Keratinocyte (primary cell): ENCODE measurements at regions not wholly inside any gene's neighbourhood (a gene's known extent, or its start where the extent isn't known, plus 50 kb on each side); places are given as distances from the start of the nearest gene placed in this dataset.
A peak's percentile ranks its signal among the peaks of the same experiment; 100 is the strongest.

Experiments
- DNase-seq: peaks from one replicate; pipeline ENCODE4 v3.0.0-alpha.2; 2011; ENCODE audit warnings: low read depth, missing footprints, low spot score
- FAIRE-seq: peaks from 2 replicates; lab custom pipeline; 2011; peaks lifted over from hg19 to GRCh38; lab: Jason Lieb, UNC
- H2AFZ ChIP-seq: 2 replicates; pipeline ENCODE4 v1.6.0; 2012; ENCODE audit warnings: low read length, control low read depth, inconsistent platforms; ENCODE audit not compliant: control insufficient read depth
- H3K27ac ChIP-seq: 2 replicates; pipeline ENCODE4 v1.5.1; 2011; ENCODE audit warnings: low read length; ENCODE audit not compliant: control insufficient read depth, insufficient read depth
- H3K27me3 ChIP-seq: 3 replicates; pipeline ENCODE4 v1.6.0; 2011; ENCODE audit warnings: low read length; ENCODE audit not compliant: control insufficient read depth, insufficient read depth; ENCODE audit errors: extremely low read depth
- H3K36me3 ChIP-seq, 2 experiments: 2 replicates in 1 of 2; 3 replicates in 1 of 2; pipeline ENCODE4 v1.5.1; 2011; ENCODE audit warnings: low read length in 2 of 2, mild to moderate bottlenecking in 1 of 2; ENCODE audit not compliant: control insufficient read depth in 2 of 2, insufficient read depth in 2 of 2; ENCODE audit errors: extremely low read depth in 1 of 2
- H3K4me1 ChIP-seq: 3 replicates; pipeline ENCODE4 v1.5.1; 2011; ENCODE audit warnings: low read length; ENCODE audit not compliant: control insufficient read depth, insufficient read depth; ENCODE audit errors: extremely low read depth
- H3K4me2 ChIP-seq: 3 replicates; pipeline ENCODE4 v1.6.0; 2011; ENCODE audit warnings: low read depth, low read length; ENCODE audit not compliant: control insufficient read depth, insufficient read depth; ENCODE audit errors: extremely low read depth
- H3K4me3 ChIP-seq, 3 experiments: fragments of 200-600 bp in 1 of 3; sonication (generic) in 1 of 3; 2 replicates in 2 of 3; 3 replicates in 1 of 3; pipeline ENCODE4 v1.5.1; 2011 to 2016; ENCODE audit warnings: low read length in 3 of 3, mild to moderate bottlenecking in 3 of 3, control low read depth in 2 of 3, inconsistent platforms in 1 of 3, low read depth in 1 of 3, mixed read lengths in 1 of 3, mixed run types in 1 of 3, moderate library complexity in 1 of 3; ENCODE audit not compliant: control insufficient read depth in 2 of 3, insufficient read depth in 2 of 3; ENCODE audit errors: extremely low read depth in 1 of 3
- H3K79me2 ChIP-seq: 2 replicates; pipeline ENCODE4 v1.6.0; 2012; ENCODE audit warnings: low read length; ENCODE audit not compliant: control insufficient read depth, insufficient read depth
- H3K9ac ChIP-seq: 3 replicates; pipeline ENCODE4 v1.6.0; 2011; ENCODE audit warnings: low read length; ENCODE audit not compliant: control insufficient read depth, insufficient read depth; ENCODE audit errors: extremely low read depth
- H3K9me1 ChIP-seq: 3 replicates; pipeline ENCODE4 v1.6.0; 2011; ENCODE audit warnings: low read length; ENCODE audit not compliant: control insufficient read depth, insufficient read depth; ENCODE audit errors: extremely low read depth
- H3K9me3 ChIP-seq: 2 replicates; pipeline ENCODE4 v1.5.1; 2012; ENCODE audit warnings: low read depth, low read length; ENCODE audit not compliant: control insufficient read depth
- H4K20me1 ChIP-seq: 3 replicates; pipeline ENCODE4 v1.6.0; 2011; ENCODE audit warnings: low read length; ENCODE audit not compliant: control insufficient read depth, insufficient read depth; ENCODE audit errors: extremely low read depth
- EZH2 ChIP-seq: IDR thresholded peaks from one replicate; pipeline ENCODE4 v1.6.1; 2012; ENCODE audit warnings: inconsistent platforms, mild to moderate bottlenecking, low read length, moderate library complexity
- dilution Hi-C: fragments of 300-500 bp; cut with MboI; formaldehyde crosslinking; loops from one replicate; pipeline ENCODE4 v1.7.0; 2020; ENCODE audit warnings: low sequenced_read_pairs; ENCODE audit not compliant: extremely low pct_ligation_motif_present
- TF ChIP-seq, protein P1 (sequence below), 3 experiments: IDR thresholded peaks in 1 of 3; conservative IDR thresholded peaks in 1 of 3; optimal IDR thresholded peaks in 1 of 3; 2 replicates in 2 of 3; 3 replicates in 1 of 3; pipeline versions ENCODE3 to v1.5.1; 2011; ENCODE audit warnings: low read length in 3 of 3, mild to moderate bottlenecking in 3 of 3, moderate library complexity in 2 of 3, control low read depth in 1 of 3, inconsistent platforms in 1 of 3; ENCODE audit not compliant: insufficient read depth in 2 of 3; ENCODE audit errors: extremely low read depth in 1 of 3

DNA sequence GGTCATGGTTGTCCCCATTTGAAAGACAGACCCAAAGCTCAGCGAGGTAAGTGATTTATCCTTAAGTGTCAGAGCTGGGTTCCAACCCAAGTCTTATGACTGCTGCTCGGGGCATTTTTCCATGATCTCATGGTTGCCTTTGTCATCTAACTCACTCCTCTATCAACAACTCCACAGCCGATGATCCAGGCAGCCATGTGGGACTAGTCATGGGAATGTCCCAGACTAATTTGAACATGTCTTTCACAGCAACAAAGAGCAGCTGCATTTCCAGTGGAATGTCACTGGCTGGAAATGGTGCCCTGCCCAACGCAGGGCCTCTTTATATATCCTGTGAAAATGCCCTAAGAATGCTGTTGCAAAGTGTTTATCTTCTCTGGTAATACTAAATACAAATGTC, 284.8 kb upstream of the PPARGC1A start:
- TF ChIP-seq EZH2, result no peak
- TF ChIP-seq, protein P1, sequence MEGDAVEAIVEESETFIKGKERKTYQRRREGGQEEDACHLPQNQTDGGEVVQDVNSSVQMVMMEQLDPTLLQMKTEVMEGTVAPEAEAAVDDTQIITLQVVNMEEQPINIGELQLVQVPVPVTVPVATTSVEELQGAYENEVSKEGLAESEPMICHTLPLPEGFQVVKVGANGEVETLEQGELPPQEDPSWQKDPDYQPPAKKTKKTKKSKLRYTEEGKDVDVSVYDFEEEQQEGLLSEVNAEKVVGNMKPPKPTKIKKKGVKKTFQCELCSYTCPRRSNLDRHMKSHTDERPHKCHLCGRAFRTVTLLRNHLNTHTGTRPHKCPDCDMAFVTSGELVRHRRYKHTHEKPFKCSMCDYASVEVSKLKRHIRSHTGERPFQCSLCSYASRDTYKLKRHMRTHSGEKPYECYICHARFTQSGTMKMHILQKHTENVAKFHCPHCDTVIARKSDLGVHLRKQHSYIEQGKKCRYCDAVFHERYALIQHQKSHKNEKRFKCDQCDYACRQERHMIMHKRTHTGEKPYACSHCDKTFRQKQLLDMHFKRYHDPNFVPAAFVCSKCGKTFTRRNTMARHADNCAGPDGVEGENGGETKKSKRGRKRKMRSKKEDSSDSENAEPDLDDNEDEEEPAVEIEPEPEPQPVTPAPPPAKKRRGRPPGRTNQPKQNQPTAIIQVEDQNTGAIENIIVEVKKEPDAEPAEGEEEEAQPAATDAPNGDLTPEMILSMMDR (optimal IDR thresholded peaks at IDR 0.05 in 1 of 3, IDR thresholded peaks at IDR 0.05 in 1 of 3, conservative IDR thresholded peaks at IDR 0.05 in 1 of 3; ENCODE audit: extremely low read depth in 1 of 3, insufficient read depth in 2 of 3, low read length in 3 of 3), result no peak
- Histone ChIP-seq H3K27me3 (no peaks in the 10 kb centered on the region), H3K4me3 (no peak overlapping the region), H3K79me2 (no peaks in the 10 kb centered on the region), H3K27ac (no peak overlapping the region), H3K9me1 (no peaks in the 10 kb centered on the region), H3K4me1 (peaks cover 5% of the 10 kb centered on the region), H3K9me3 (no peaks in the 10 kb centered on the region), H3K9ac (no peak overlapping the region), H3K36me3 (no peaks in the 10 kb centered on the region), H3K4me2 (no peak overlapping the region), H4K20me1 (no peaks in the 10 kb centered on the region), H2AFZ (no peak overlapping the region)
- dilution Hi-C loops, result no loop called here
- DNase-seq (peak; percentile 26), FAIRE-seq (no peak)

DNA sequence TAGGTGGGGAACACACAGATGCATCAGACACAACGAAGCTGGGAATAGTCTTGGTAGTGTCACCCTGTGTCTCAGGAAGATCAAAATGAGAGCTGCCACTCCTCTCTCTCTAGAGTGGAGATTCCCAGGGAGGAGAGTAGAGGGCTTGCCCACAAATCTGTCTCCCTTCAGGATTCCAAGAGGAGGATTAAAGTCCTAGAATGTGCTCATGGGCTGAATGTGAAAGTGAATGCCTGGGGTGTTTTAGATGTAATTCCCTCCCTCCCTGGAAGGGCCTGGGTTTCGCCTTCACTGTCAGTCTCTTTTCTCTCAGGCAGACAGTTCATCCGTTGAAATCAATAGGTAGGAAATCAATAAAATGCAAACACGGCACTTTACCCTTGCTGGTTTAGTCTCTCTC, 282.6 kb upstream of the PPARGC1A start:
- H3K4me1 ChIP-seq, result no peaks in the 10 kb centered on the region
- no peaks in the 10 kb centered on the region for H3K9me3 ChIP-seq
- no peak overlapping the region for H3K27ac ChIP-seq
- H2AFZ ChIP-seq, result no peak overlapping the region
- H3K36me3 ChIP-seq, result no peaks in the 10 kb centered on the region
- no peaks in the 10 kb centered on the region for H3K79me2 ChIP-seq
- no peaks in the 10 kb centered on the region for H4K20me1 ChIP-seq
- no peak overlapping the region for H3K9ac ChIP-seq
- no peak overlapping the region for H3K4me3 ChIP-seq
- no peak for DNase-seq
- dilution Hi-C loops, result no loop called here
- H3K9me1 ChIP-seq, result no peaks in the 10 kb centered on the region
- no peak overlapping the region for H3K4me2 ChIP-seq
- TF ChIP-seq, protein P1 (optimal IDR thresholded peaks at IDR 0.05 in 1 of 3, IDR thresholded peaks at IDR 0.05 in 1 of 3, conservative IDR thresholded peaks at IDR 0.05 in 1 of 3; ENCODE audit: extremely low read depth in 1 of 3, insufficient read depth in 2 of 3, low read length in 3 of 3), result no peak
- no peak for TF ChIP-seq EZH2
- FAIRE-seq, result no peak
- H3K27me3 ChIP-seq, result no peaks in the 10 kb centered on the region
